GM23338 (cell line): ENCODE measurements at regions not wholly inside any gene's neighbourhood (a gene's known extent, or its start where the extent isn't known, plus 50 kb on each side); places are given as distances from the start of the nearest gene placed in this dataset.

Source experiments
- CREB1 ChIP-seq: fragments of 250-450 bp; sonication (Bioruptor Pico); IDR thresholded peaks from 2 replicates; pipeline ENCODE4 v1.5.0; 2020; ENCODE audit warnings: low read depth, mild to moderate bottlenecking, moderate library complexity
- CTCF ChIP-seq, 2 experiments: fragments of 200-600 bp in 1 of 2; sonication (generic) in 1 of 2; conservative IDR thresholded peaks; 2 replicates each; pipeline versions ENCODE4 v1.5.1 to v1.6.1; 2016 to 2017; ENCODE audit warnings: antibody characterized with exemption in 2 of 2, low read depth in 2 of 2, mild to moderate bottlenecking in 2 of 2, moderate library complexity in 1 of 2
- ZNF462 ChIP-seq: fragments of 250-450 bp; sonication (Bioruptor Pico); IDR thresholded peaks from 2 replicates; pipeline ENCODE4 v1.5.0; 2020; ENCODE audit warnings: mild to moderate bottlenecking, moderate library complexity
- TF ChIP-seq, protein P1 (sequence below): IDR thresholded peaks from one replicate; pipeline ENCODE4 v1.6.1; 2018; ENCODE audit warnings: antibody characterized with exemption; ENCODE audit not compliant: unreplicated experiment

DNA sequence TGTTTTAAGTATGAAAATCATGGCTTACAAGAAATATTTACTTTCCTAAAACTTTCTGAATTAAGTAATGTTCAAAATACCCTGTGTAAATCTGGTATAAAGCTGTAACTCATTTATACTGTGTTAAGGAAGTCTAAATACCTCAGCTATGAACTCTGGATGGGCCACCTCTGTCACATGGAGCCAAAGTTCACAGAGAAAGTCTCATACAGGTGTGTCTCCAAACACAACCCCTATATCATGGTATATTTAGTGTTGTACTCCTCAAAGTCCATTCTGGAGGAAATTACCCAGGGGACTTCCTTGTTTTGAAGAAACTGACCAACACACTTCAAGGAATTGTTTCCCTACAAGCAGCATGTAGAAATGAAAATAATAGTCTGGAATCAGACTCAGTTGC lies 909.2 kb upstream of the TENM4 start (continued):
- TF ChIP-seq ZNF462 (CRISPR knock-in tag) (no peak), CTCF (conservative IDR thresholded peaks at IDR 0.05; ENCODE audit: low read depth in 2 of 2) (no peak), CREB1 (CRISPR knock-in tag) (no peak)
- TF ChIP-seq, protein P1, sequence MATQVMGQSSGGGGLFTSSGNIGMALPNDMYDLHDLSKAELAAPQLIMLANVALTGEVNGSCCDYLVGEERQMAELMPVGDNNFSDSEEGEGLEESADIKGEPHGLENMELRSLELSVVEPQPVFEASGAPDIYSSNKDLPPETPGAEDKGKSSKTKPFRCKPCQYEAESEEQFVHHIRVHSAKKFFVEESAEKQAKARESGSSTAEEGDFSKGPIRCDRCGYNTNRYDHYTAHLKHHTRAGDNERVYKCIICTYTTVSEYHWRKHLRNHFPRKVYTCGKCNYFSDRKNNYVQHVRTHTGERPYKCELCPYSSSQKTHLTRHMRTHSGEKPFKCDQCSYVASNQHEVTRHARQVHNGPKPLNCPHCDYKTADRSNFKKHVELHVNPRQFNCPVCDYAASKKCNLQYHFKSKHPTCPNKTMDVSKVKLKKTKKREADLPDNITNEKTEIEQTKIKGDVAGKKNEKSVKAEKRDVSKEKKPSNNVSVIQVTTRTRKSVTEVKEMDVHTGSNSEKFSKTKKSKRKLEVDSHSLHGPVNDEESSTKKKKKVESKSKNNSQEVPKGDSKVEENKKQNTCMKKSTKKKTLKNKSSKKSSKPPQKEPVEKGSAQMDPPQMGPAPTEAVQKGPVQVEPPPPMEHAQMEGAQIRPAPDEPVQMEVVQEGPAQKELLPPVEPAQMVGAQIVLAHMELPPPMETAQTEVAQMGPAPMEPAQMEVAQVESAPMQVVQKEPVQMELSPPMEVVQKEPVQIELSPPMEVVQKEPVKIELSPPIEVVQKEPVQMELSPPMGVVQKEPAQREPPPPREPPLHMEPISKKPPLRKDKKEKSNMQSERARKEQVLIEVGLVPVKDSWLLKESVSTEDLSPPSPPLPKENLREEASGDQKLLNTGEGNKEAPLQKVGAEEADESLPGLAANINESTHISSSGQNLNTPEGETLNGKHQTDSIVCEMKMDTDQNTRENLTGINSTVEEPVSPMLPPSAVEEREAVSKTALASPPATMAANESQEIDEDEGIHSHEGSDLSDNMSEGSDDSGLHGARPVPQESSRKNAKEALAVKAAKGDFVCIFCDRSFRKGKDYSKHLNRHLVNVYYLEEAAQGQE, result no peak
